Pancreas (tissue), 10 donors: ENCODE measurements at regions not wholly inside any gene's neighbourhood (a gene's known extent, or its start where the extent isn't known, plus 50 kb on each side); places are given as distances from the start of the nearest gene placed in this dataset.

Source experiments
- ATAC-seq, 4 donors: fragments of 200-7000 bp; cut with Tn5 transposase; one replicate each; pipeline versions ENCODE4 v1.8.0 to v1.9.1; 2020; ENCODE audit warnings: mild to moderate bottlenecking in 4 of 4, moderate library complexity in 4 of 4
- DNase-seq, 6 donors: peaks; one replicate each; pipeline ENCODE4 v3.0.0-alpha.2; 2020
- FAIRE-seq: peaks from 2 replicates; lab custom pipeline; 2012; peaks lifted over from hg19 to GRCh38; lab: Jason Lieb, UNC
- H3K27ac ChIP-seq, 4 donors: fragments of 200-600 bp; sonication (generic); 1 replicate in 3 of 4; 2 replicates in 1 of 4; pipeline versions ENCODE4 v1.5.0 to v1.8.0; 2020
- H3K27me3 ChIP-seq, 4 donors: fragments of 200-600 bp; one replicate each; pipeline ENCODE4 v1.8.0; 2021
- H3K36me3 ChIP-seq, 3 donors: fragments of 200-600 bp; sonication (generic) in 1 of 3; one replicate each; pipeline versions ENCODE4 v1.5.0 to v1.8.0; 2020 to 2021
- H3K4me1 ChIP-seq, 3 donors: fragments of 200-600 bp; one replicate each; pipeline ENCODE4 v1.8.0; 2021
- H3K4me3 ChIP-seq, 4 donors: fragments of 200-600 bp; sonication (generic) in 2 of 4; one replicate each; pipeline versions ENCODE4 v1.5.0 to v1.8.0; 2020 to 2021
- H3K9me3 ChIP-seq, 4 donors: fragments of 200-600 bp; one replicate each; pipeline ENCODE4 v1.8.0; 2021
- WGBS, 2 donors: extraction: QIAGEN DNeasy Blood & Tissue Kit; methylation state at CpG; one replicate each; pipeline ENCODE4 v1.1.7; 2013; 5-methylcytosine and 5-hydroxymethylcytosine counted together
- intact Hi-C, 3 donors: fragments of 100-400 bp; cut with DNase I; formaldehyde crosslinking; loops; one replicate each; pipeline versions ENCODE4 v1.11.1 to v1.14.2; 2022
- TF ChIP-seq, protein P1 (sequence below), 4 donors: fragments of 200-600 bp; sonication (generic) in 3 of 4; IDR thresholded peaks; one replicate each; pipeline versions ENCODE4 v1.5.0 to v1.8.0; 2021; ENCODE audit warnings: antibody characterized with exemption in 4 of 4
- donor health status: healthy with polysubstance abuse.
- donor health status: DM: no; HTN: no; CAD: no; lungs with moderate emphysema.
- donor health status: DM: no; HTN: no; CAD: no.
- donor health status: control.
- donor health status: control.
- donor health status: Bipolar disorder and iron deficiency.
- donor health status: DM: yes; HTN: yes; CAD: no.
- donor health status: DM: no; HTN: no; CAD: no.
- donor health status: DM: no; HTN: no; CAD: no.
- donor health status: DM: yes; HTN: yes; CAD: no.

GRCh38 chr1:56190806-56191365 lies 388.5 kb downstream of the PLPP3 start:
- Histone ChIP-seq H3K27ac (no peak overlapping the region), H3K4me1 (no peaks in the 10 kb centered on the region), H3K4me3 (no peak overlapping the region), H3K27me3 (no peaks in the 10 kb centered on the region), H3K36me3 (no peaks in the 10 kb centered on the region), H3K9me3 (no peaks in the 10 kb centered on the region)
- intact Hi-C loops = no loop called here
- no peak for FAIRE-seq
- TF ChIP-seq, protein P1, sequence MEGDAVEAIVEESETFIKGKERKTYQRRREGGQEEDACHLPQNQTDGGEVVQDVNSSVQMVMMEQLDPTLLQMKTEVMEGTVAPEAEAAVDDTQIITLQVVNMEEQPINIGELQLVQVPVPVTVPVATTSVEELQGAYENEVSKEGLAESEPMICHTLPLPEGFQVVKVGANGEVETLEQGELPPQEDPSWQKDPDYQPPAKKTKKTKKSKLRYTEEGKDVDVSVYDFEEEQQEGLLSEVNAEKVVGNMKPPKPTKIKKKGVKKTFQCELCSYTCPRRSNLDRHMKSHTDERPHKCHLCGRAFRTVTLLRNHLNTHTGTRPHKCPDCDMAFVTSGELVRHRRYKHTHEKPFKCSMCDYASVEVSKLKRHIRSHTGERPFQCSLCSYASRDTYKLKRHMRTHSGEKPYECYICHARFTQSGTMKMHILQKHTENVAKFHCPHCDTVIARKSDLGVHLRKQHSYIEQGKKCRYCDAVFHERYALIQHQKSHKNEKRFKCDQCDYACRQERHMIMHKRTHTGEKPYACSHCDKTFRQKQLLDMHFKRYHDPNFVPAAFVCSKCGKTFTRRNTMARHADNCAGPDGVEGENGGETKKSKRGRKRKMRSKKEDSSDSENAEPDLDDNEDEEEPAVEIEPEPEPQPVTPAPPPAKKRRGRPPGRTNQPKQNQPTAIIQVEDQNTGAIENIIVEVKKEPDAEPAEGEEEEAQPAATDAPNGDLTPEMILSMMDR (IDR thresholded peaks at IDR 0.05) = no peak
- 89 to 91% methylated on average over 7 of the region's 7 CpGs for WGBS, 2 donors
- no peak for ATAC-seq
- DNase-seq = no peak

- 68 to 69% methylated on average over 11 of the region's 11 CpGs for WGBS, 2 donors
- no peaks in the 10 kb centered on the region for H3K9me3 ChIP-seq
- TF ChIP-seq, protein P1 (IDR thresholded peaks at IDR 0.05) = no peak
- no peak for DNase-seq
- H3K4me3 ChIP-seq = no peak overlapping the region
- no peaks in the 10 kb centered on the region for H3K4me1 ChIP-seq
- H3K27ac ChIP-seq = no peak overlapping the region
- H3K27me3 ChIP-seq = no peaks in the 10 kb centered on the region
- H3K36me3 ChIP-seq = no peaks in the 10 kb centered on the region
- intact Hi-C loops = no loop called here
- no peak for FAIRE-seq
- no peak for ATAC-seq
These were observed 389.2 kb downstream of the PLPP3 start for GRCh38 chr1:56189946-56190805.

- H3K4me3 ChIP-seq = no peak overlapping the region
- no peak overlapping the region for H3K27ac ChIP-seq
- H3K9me3 ChIP-seq = no peaks in the 10 kb centered on the region
- FAIRE-seq (no peak), ATAC-seq (no peak), DNase-seq (no peak)
- H3K4me1 ChIP-seq = no peaks in the 10 kb centered on the region
- H3K27me3 ChIP-seq = no peaks in the 10 kb centered on the region
- TF ChIP-seq, protein P1 (IDR thresholded peaks at IDR 0.05) = no peak
- 52 to 60% methylated on average over 2 of the region's 2 CpGs for WGBS, 2 donors
- intact Hi-C loops = no loop called here
- H3K36me3 ChIP-seq = no peaks in the 10 kb centered on the region
These were observed 389.9 kb downstream of the PLPP3 start for GRCh38 chr1:56189454-56189853.

GRCh38 chr1:56188855-56189254 lies 390.5 kb downstream of the PLPP3 start:
- TF ChIP-seq, protein P1 (IDR thresholded peaks at IDR 0.05) = no peak
- Histone ChIP-seq H3K9me3 (no peaks in the 10 kb centered on the region), H3K4me1 (no peaks in the 10 kb centered on the region), H3K27me3 (no peaks in the 10 kb centered on the region), H3K27ac (no peak overlapping the region), H3K36me3 (no peaks in the 10 kb centered on the region), H3K4me3 (no peak overlapping the region)
- WGBS, 2 donors = 49% methylated on average over 3 of the region's 3 CpGs
- ATAC-seq (no peak), DNase-seq (no peak), FAIRE-seq (no peak)
- intact Hi-C loops = no loop called here

GRCh38 chr1:56188221-56188620 lies 391.1 kb downstream of the PLPP3 start:
- ATAC-seq = no peak
- no peaks in the 10 kb centered on the region for H3K36me3 ChIP-seq
- no peaks in the 10 kb centered on the region for H3K4me1 ChIP-seq
- H3K27me3 ChIP-seq = no peaks in the 10 kb centered on the region
- no peak for DNase-seq
- TF ChIP-seq, protein P1 (IDR thresholded peaks at IDR 0.05) = no peak
- no peak for FAIRE-seq
- WGBS, 2 donors = 63 to 80% methylated on average over 3 of the region's 3 CpGs
- H3K27ac ChIP-seq = no peak overlapping the region
- H3K4me3 ChIP-seq = no peak overlapping the region
- H3K9me3 ChIP-seq = no peaks in the 10 kb centered on the region
- intact Hi-C loops = no loop called here
